Pancreas (tissue), 10 donors: ENCODE measurements at regions not wholly inside any gene's neighbourhood (a gene's known extent, or its start where the extent isn't known, plus 50 kb on each side); places are given as distances from the start of the nearest gene placed in this dataset.

Source experiments
- ATAC-seq, 4 donors: fragments of 200-7000 bp; cut with Tn5 transposase; one replicate each; pipeline versions ENCODE4 v1.8.0 to v1.9.1; 2020; ENCODE audit warnings: mild to moderate bottlenecking in 4 of 4, moderate library complexity in 4 of 4
- DNase-seq, 6 donors: peaks; one replicate each; pipeline ENCODE4 v3.0.0-alpha.2; 2020
- FAIRE-seq: peaks from 2 replicates; lab custom pipeline; 2012; peaks lifted over from hg19 to GRCh38; lab: Jason Lieb, UNC
- H3K27ac ChIP-seq, 4 donors: fragments of 200-600 bp; sonication (generic); 1 replicate in 3 of 4; 2 replicates in 1 of 4; pipeline versions ENCODE4 v1.5.0 to v1.8.0; 2020
- H3K27me3 ChIP-seq, 4 donors: fragments of 200-600 bp; one replicate each; pipeline ENCODE4 v1.8.0; 2021
- H3K36me3 ChIP-seq, 3 donors: fragments of 200-600 bp; sonication (generic) in 1 of 3; one replicate each; pipeline versions ENCODE4 v1.5.0 to v1.8.0; 2020 to 2021
- H3K4me1 ChIP-seq, 3 donors: fragments of 200-600 bp; one replicate each; pipeline ENCODE4 v1.8.0; 2021
- H3K4me3 ChIP-seq, 4 donors: fragments of 200-600 bp; sonication (generic) in 2 of 4; one replicate each; pipeline versions ENCODE4 v1.5.0 to v1.8.0; 2020 to 2021
- H3K9me3 ChIP-seq, 4 donors: fragments of 200-600 bp; one replicate each; pipeline ENCODE4 v1.8.0; 2021
- CTCF ChIP-seq, 4 donors: fragments of 200-600 bp; sonication (generic) in 3 of 4; IDR thresholded peaks; one replicate each; pipeline versions ENCODE4 v1.5.0 to v1.8.0; 2021; ENCODE audit warnings: antibody characterized with exemption in 4 of 4
- WGBS, 2 donors: extraction: QIAGEN DNeasy Blood & Tissue Kit; methylation state at CpG; one replicate each; pipeline ENCODE4 v1.1.7; 2013; 5-methylcytosine and 5-hydroxymethylcytosine counted together
- intact Hi-C, 3 donors: fragments of 100-400 bp; cut with DNase I; formaldehyde crosslinking; loops; one replicate each; pipeline versions ENCODE4 v1.11.1 to v1.14.2; 2022
- donor health status: healthy with polysubstance abuse.
- donor health status: DM: no; HTN: no; CAD: no; lungs with moderate emphysema.
- donor health status: DM: no; HTN: no; CAD: no.
- donor health status: control.
- donor health status: control.
- donor health status: Bipolar disorder and iron deficiency.
- donor health status: DM: yes; HTN: yes; CAD: no.
- donor health status: DM: no; HTN: no; CAD: no.
- donor health status: DM: no; HTN: no; CAD: no.
- donor health status: DM: yes; HTN: yes; CAD: no.

- DNase-seq = no peak
- FAIRE-seq = no peak
- WGBS, 2 donors = 91 to 95% methylated on average over 14 of the region's 14 CpGs
Measured at GRCh38 chr4:186012071-186012470, 56.9 kb upstream of the TLR3 start.

GRCh38 chr4:186013419-186014186, 55.4 kb upstream of the TLR3 start:
- 82 to 86% methylated on average over 8 of the region's 8 CpGs for WGBS, 2 donors
- FAIRE-seq = no peak

More at GRCh38 chr4:186012071-186012470, 56.9 kb upstream of the TLR3 start:
- Histone ChIP-seq H3K4me3 (no peak overlapping the region), H3K9me3 (no peaks in the 10 kb centered on the region), H3K27me3 (no peaks in the 10 kb centered on the region), H3K4me1 (no peaks in the 10 kb centered on the region), H3K36me3 (no peaks in the 10 kb centered on the region), H3K27ac (no peak overlapping the region)
- intact Hi-C loops = loop anchor here in 1 of 3 donors (10.0 kb wide), 1 partner anchor 367 kb away; no protein-coding TSS in a partner anchor
- no peak for TF ChIP-seq CTCF (IDR thresholded peaks at IDR 0.05)
- ATAC-seq = no peak

DNA sequence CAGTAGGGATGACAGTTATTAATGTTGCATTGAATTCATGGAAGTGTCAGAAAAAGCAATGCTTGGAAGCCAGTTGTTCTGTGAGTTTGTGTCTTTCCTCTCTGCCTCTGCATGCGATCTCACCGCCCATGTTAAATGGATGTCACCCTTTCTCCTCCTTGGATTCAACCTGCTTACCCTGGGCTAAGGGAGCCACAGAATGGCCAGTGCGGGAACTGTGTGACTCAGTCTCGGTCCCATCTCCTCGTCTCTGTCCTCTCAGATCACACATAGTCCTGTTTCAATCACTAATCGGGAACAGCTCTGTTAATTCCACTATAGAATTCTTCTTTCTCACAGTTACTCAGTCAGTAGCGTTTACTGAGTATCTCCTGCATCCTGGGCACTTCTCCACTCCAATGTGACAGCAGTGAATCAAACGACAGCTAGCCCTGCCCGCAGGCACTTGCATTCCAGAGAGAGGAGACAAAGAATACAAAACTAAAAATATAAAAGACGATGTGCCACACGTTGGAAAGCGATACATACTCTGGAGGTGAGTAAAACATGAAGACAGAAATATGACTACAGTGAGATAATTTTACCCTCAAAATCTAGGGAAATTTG, 53.6 kb upstream of the TLR3 start:
- FAIRE-seq (no peak), DNase-seq (no peak), ATAC-seq (peak in 2 of 4 donors; percentile 63 to 77)
- no peaks in the 10 kb centered on the region for H3K27me3 ChIP-seq
- no peak overlapping the region for H3K4me3 ChIP-seq
- no peaks in the 10 kb centered on the region for H3K4me1 ChIP-seq
- WGBS, 2 donors = 82 to 86% methylated on average over 12 of the region's 12 CpGs
- H3K27ac ChIP-seq = no peak overlapping the region
- no peaks in the 10 kb centered on the region for H3K9me3 ChIP-seq
- intact Hi-C loops = loop anchor here in 1 of 3 donors (10.0 kb wide), 1 partner anchor 371 kb away; no protein-coding TSS in a partner anchor
- no peaks in the 10 kb centered on the region for H3K36me3 ChIP-seq
- TF ChIP-seq CTCF (IDR thresholded peaks at IDR 0.05) = no peak

More at GRCh38 chr4:186013419-186014186, 55.4 kb upstream of the TLR3 start:
- H3K27me3 ChIP-seq = no peaks in the 10 kb centered on the region
- H3K4me3 ChIP-seq = no peak overlapping the region
- DNase-seq (no peak), ATAC-seq (no peak)
- H3K36me3 ChIP-seq = no peaks in the 10 kb centered on the region
- no peaks in the 10 kb centered on the region for H3K4me1 ChIP-seq
- H3K27ac ChIP-seq = no peak overlapping the region
- TF ChIP-seq CTCF (IDR thresholded peaks at IDR 0.05) = no peak
- intact Hi-C loops = loop anchor here in 1 of 3 donors (10.0 kb wide), 1 partner anchor 369 kb away; no protein-coding TSS in a partner anchor
- H3K9me3 ChIP-seq = no peaks in the 10 kb centered on the region

DNA sequence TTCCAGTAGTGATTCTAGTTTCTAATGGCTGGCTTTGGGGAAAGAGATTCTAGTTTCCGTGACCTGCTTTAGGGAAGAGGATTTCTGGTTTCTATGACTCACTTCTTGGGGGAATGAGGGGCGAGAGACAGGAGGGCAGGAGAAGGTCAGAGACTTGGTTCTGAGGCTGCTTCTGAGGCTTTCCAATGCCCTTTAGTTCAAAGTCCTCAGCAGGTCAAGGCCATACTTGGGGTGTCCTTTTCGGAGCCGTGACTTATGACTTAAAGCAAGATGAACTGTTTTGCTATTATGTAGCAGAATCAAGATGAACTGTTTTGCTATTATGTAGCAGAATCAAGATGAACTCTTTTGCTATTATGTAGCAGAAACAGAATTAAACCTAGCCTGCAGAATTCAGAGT, 52.2 kb upstream of the TLR3 start:
- intact Hi-C loops = loop anchor here in 1 of 3 donors (10.0 kb wide), 1 partner anchor 372 kb away; no protein-coding TSS in a partner anchor
- H3K9me3 ChIP-seq = no peaks in the 10 kb centered on the region
- H3K4me3 ChIP-seq = no peak overlapping the region
- 87% methylated on average over 4 of the region's 4 CpGs for WGBS, 2 donors
- H3K4me1 ChIP-seq = no peaks in the 10 kb centered on the region
- H3K36me3 ChIP-seq = no peaks in the 10 kb centered on the region
- no peaks in the 10 kb centered on the region for H3K27me3 ChIP-seq
- DNase-seq (no peak), FAIRE-seq (no peak), ATAC-seq (no peak)
- no peak overlapping the region for H3K27ac ChIP-seq
- TF ChIP-seq CTCF (IDR thresholded peaks at IDR 0.05) = no peak
